K562 (cell line): ENCODE measurements at regions not wholly inside any gene's neighbourhood (a gene's known extent, or its start where the extent isn't known, plus 50 kb on each side); places are given as distances from the start of the nearest gene placed in this dataset.

ENCODE experiments used
- ARID1B ChIP-seq: fragments of 450-650 bp; IDR thresholded peaks from 2 replicates; pipeline ENCODE4 v1.6.1; 2016; ENCODE audit warnings: antibody characterized with exemption, mild to moderate bottlenecking, inconsistent platforms
- CBFA2T3 ChIP-seq: fragments of 450-650 bp; IDR thresholded peaks from 2 replicates; pipeline ENCODE4 v1.6.1; 2017
- CC2D1A ChIP-seq: fragments of 450-650 bp; IDR thresholded peaks from 2 replicates; pipeline ENCODE4 v1.6.1; 2017; ENCODE audit warnings: mild to moderate bottlenecking
- COPS2 ChIP-seq: fragments of 450-650 bp; conservative IDR thresholded peaks from 2 replicates; pipeline ENCODE4 v1.6.1; 2016; ENCODE audit warnings: mild to moderate bottlenecking, moderate library complexity
- CSDE1 ChIP-seq, 2 experiments: fragments of 450-650 bp; IDR thresholded peaks; 2 replicates each; pipeline ENCODE4 v1.6.1; 2016; ENCODE audit warnings: mild to moderate bottlenecking in 1 of 2
- FOXA1 ChIP-seq: fragments of 450-650 bp; IDR thresholded peaks from 2 replicates; pipeline ENCODE4 v1.6.1; 2016; ENCODE audit warnings: mild to moderate bottlenecking, borderline replicate concordance
- FOXM1 ChIP-seq, 2 experiments: fragments of 450-650 bp in 1 of 2; sonication (generic) in 1 of 2; formaldehyde crosslinking in 1 of 2; IDR thresholded peaks; 2 replicates each; pipeline versions ENCODE4 v1.6.1 to v1.9.0; 2017 to 2022; ENCODE audit warnings: low read depth in 2 of 2, mild to moderate bottlenecking in 2 of 2, missing genetic modification reagents in 1 of 2, moderate library complexity in 1 of 2
- LCOR ChIP-seq: sonication (generic); formaldehyde crosslinking; IDR thresholded peaks from 2 replicates; pipeline ENCODE4 v1.8.0; 2022; ENCODE audit warnings: mild to moderate bottlenecking, missing genetic modification reagents
- MYBL2 ChIP-seq, 2 experiments: fragments of 450-650 bp in 1 of 2; sonication (generic) in 1 of 2; formaldehyde crosslinking in 1 of 2; IDR thresholded peaks; 2 replicates each; pipeline versions ENCODE4 v1.6.1 to v1.8.1; 2017 to 2022; ENCODE audit warnings: borderline replicate concordance in 1 of 2, inconsistent platforms in 1 of 2, low read depth in 1 of 2, mild to moderate bottlenecking in 1 of 2, missing genetic modification reagents in 1 of 2, moderate library complexity in 1 of 2
- NR2F6 ChIP-seq: fragments of 450-650 bp; formaldehyde crosslinking; IDR thresholded peaks from 2 replicates; pipeline ENCODE4 v1.4.0; 2020; ENCODE audit warnings: mild to moderate bottlenecking
- NR3C1 ChIP-seq: sonication (generic); formaldehyde crosslinking; IDR thresholded peaks from 2 replicates; pipeline ENCODE4 v1.8.1; 2022; ENCODE audit warnings: missing genetic modification reagents
- PHB ChIP-seq: fragments of 250-450 bp; sonication (Bioruptor Pico); IDR thresholded peaks from 2 replicates; pipeline ENCODE4 v1.5.0; 2021
- PHF21A ChIP-seq: fragments of 450-650 bp; IDR thresholded peaks from 2 replicates; pipeline ENCODE4 v1.6.1; 2017; ENCODE audit warnings: low read depth, borderline replicate concordance
- POLR2B ChIP-seq: fragments of 450-650 bp; IDR thresholded peaks from 2 replicates; pipeline ENCODE4 v1.6.1; 2018; ENCODE audit warnings: low read depth; ENCODE audit not compliant: partially characterized antibody
- POU5F1 ChIP-seq: fragments of 150-350 bp; IDR thresholded peaks from 2 replicates; pipeline ENCODE4 v1.6.1; 2014; ENCODE audit warnings: borderline replicate concordance, low read length, low read depth, mild to moderate bottlenecking; ENCODE audit not compliant: partially characterized antibody
- RAD51 ChIP-seq: fragments of 450-650 bp; IDR thresholded peaks from 2 replicates; pipeline ENCODE4 v1.7.1; 2016; ENCODE audit warnings: low read depth, mild to moderate bottlenecking, borderline replicate concordance
- SLC30A9 ChIP-seq: fragments of 250-450 bp; sonication (Bioruptor Pico); IDR thresholded peaks from 2 replicates; pipeline ENCODE4 v1.8.0; 2022; ENCODE audit warnings: mild to moderate bottlenecking, moderate library complexity
- SMAD4 ChIP-seq: fragments of 250-450 bp; sonication (Bioruptor Pico); conservative IDR thresholded peaks from 2 replicates; pipeline ENCODE4 v1.8.0; 2021; ENCODE audit warnings: inconsistent platforms, mild to moderate bottlenecking, moderate library complexity
- SP1 ChIP-seq: sonication (generic); formaldehyde crosslinking; IDR thresholded peaks from 2 replicates; pipeline ENCODE4 v1.8.1; 2022; ENCODE audit warnings: mild to moderate bottlenecking, missing genetic modification reagents
- STAT5A ChIP-seq: IDR thresholded peaks from 2 replicates; pipeline ENCODE4 v1.6.1; 2012; ENCODE audit warnings: low read length, inconsistent platforms, borderline replicate concordance
- TBP ChIP-seq: optimal IDR thresholded peaks from 2 replicates; pipeline ENCODE3; 2011; ENCODE audit warnings: low read depth, low read length, improper control_type of control experiment
- TCF7L2 ChIP-seq: fragments of 150-350 bp; IDR thresholded peaks from 2 replicates; pipeline ENCODE4 v1.6.1; 2016; ENCODE audit warnings: low read depth, mild to moderate bottlenecking, low read length, moderate library complexity
- TEAD4 ChIP-seq, 2 experiments: sonication (generic) in 1 of 2; formaldehyde crosslinking in 1 of 2; IDR thresholded peaks; 2 replicates each; pipeline versions ENCODE4 v1.6.1 to v1.8.0; 2012 to 2022; ENCODE audit warnings: borderline replicate concordance in 1 of 2, inconsistent platforms in 1 of 2, low read length in 1 of 2, mild to moderate bottlenecking in 1 of 2, missing genetic modification reagents in 1 of 2
- ZBTB5 ChIP-seq: fragments of 450-650 bp; IDR thresholded peaks from 2 replicates; pipeline ENCODE4 v1.6.1; 2017; ENCODE audit warnings: antibody characterized with exemption
- ZNF639 ChIP-seq, 2 experiments: fragments of 200-800 bp in 1 of 2; sonication (Bioruptor generic) in 1 of 2; sonication (generic) in 1 of 2; formaldehyde crosslinking in 1 of 2; IDR thresholded peaks in 1 of 2; conservative IDR thresholded peaks in 1 of 2; 2 replicates each; pipeline versions ENCODE4 v1.5.0 to v1.6.1; 2016 to 2020; ENCODE audit warnings: missing compliant biosample characterization in 1 of 2, missing genetic modification characterization in 1 of 2, missing genetic modification reagents in 1 of 2
- TF ChIP-seq, protein P1 (sequence below): fragments of 250-450 bp; sonication (Bioruptor Pico); IDR thresholded peaks from 2 replicates; pipeline ENCODE4 v1.8.0; 2022; ENCODE audit warnings: inconsistent platforms

DNA sequence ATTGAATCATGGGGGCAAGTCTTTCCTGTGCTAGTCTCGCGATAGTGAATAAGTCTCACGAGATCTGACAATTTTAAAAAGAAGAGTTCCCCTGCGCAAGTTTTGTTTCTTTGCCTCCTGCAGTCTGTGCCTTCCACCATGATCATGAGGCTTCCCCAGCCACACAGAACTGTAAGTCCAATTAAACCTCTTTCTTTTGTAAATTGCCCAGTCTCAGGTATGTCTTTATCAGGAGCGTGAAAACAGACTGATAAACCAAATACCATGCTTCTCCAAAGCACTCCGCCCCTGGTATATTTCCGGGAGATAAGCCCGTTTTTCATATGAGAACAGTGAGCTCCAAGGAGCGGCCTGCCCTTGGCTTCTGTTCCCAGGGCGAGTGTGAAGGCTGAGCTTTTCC, 118.9 kb downstream of the EVX1 start (continued):
- TF ChIP-seq ZNF639 (CRISPR knock-in tag; conservative IDR thresholded peaks at IDR 0.05 in 1 of 2, IDR thresholded peaks at IDR 0.05 in 1 of 2): no peak
- no peak for TF ChIP-seq NR2F6 (CRISPR knock-in tag)
- no peak for TF ChIP-seq SMAD4 (CRISPR knock-in tag)
- TF ChIP-seq CSDE1 (IDR thresholded peaks at IDR 0.05): no peak
- no peak for TF ChIP-seq SP1 (CRISPR knock-in tag)
- no peak for TF ChIP-seq COPS2
- TF ChIP-seq POLR2B: peak; percentile 25
- TF ChIP-seq CC2D1A: peak; percentile 71
- TF ChIP-seq RAD51: no peak
- TF ChIP-seq, protein P1, sequence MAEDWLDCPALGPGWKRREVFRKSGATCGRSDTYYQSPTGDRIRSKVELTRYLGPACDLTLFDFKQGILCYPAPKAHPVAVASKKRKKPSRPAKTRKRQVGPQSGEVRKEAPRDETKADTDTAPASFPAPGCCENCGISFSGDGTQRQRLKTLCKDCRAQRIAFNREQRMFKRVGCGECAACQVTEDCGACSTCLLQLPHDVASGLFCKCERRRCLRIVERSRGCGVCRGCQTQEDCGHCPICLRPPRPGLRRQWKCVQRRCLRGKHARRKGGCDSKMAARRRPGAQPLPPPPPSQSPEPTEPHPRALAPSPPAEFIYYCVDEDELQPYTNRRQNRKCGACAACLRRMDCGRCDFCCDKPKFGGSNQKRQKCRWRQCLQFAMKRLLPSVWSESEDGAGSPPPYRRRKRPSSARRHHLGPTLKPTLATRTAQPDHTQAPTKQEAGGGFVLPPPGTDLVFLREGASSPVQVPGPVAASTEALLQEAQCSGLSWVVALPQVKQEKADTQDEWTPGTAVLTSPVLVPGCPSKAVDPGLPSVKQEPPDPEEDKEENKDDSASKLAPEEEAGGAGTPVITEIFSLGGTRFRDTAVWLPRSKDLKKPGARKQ (CRISPR knock-in tag): no peak
- peak; percentile 66 for TF ChIP-seq MYBL2 (IDR thresholded peaks at IDR 0.05; ENCODE audit: low read depth)
- TF ChIP-seq MYBL2 (CRISPR knock-in tag; IDR thresholded peaks at IDR 0.05; ENCODE audit: borderline replicate concordance): no peak
- no peak for TF ChIP-seq TCF7L2
- TF ChIP-seq SLC30A9 (CRISPR knock-in tag): no peak
- TF ChIP-seq CBFA2T3: peak; percentile 30; the same call in 1 of the 2 replicates
- no peak for TF ChIP-seq LCOR (CRISPR knock-in tag)
- no peak for TF ChIP-seq FOXA1
- TF ChIP-seq PHF21A: no peak
- no peak for TF ChIP-seq STAT5A
- 0 out of 2 replicates have a peak, but pooled peaks have one; percentile 49 for TF ChIP-seq TEAD4 (IDR thresholded peaks at IDR 0.05; ENCODE audit: low read length)
- TF ChIP-seq TEAD4 (CRISPR knock-in tag; IDR thresholded peaks at IDR 0.05; ENCODE audit: borderline replicate concordance): no peak
- no peak for TF ChIP-seq POU5F1
- TF ChIP-seq ARID1B: peak; percentile 49; the same call in 1 of the 2 replicates
- no peak for TF ChIP-seq PHB
- no peak for TF ChIP-seq ZBTB5
- TF ChIP-seq NR3C1 (CRISPR knock-in tag): no peak
- peak; percentile 45 for TF ChIP-seq TBP
- TF ChIP-seq FOXM1 (IDR thresholded peaks at IDR 0.05; ENCODE audit: low read depth): peak; percentile 64
- TF ChIP-seq FOXM1 (CRISPR knock-in tag; IDR thresholded peaks at IDR 0.05; ENCODE audit: low read depth): no peak
